ENCODE measurements at regions not wholly inside any gene's neighbourhood (a gene's known extent, or its start where the extent isn't known, plus 50 kb on each side); places are given as distances from the start of the nearest gene placed in this dataset.

DNA sequence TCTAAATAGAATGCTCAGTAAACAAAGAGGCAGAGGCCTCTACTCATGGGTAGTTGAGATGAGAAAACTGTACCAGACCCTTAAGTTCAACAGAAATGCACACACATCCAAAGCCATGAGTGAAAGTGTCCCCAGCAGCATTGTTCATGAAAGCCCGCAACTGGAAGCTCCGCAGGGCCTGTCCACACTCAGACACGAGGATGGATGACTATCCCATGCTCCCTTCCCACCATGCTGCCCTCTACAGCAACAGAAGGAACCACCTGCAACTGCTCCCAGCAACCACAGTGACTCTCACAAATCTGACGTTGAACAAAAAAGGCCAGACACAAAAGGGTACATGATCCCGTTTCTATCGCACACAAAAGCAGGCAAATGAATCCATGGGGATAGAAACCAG lies 76.9 kb upstream of the ANO1 start:
- Histone ChIP-seq H3K9me3 (no peaks in the 10 kb centered on the region), H3K27me3 (no peaks in the 10 kb centered on the region), H3K27ac (no peak overlapping the region), H3K36me3 (no peaks in the 10 kb centered on the region), H3K4me3 (ENCODE audit: low read depth in 1 of 2, low read length in 1 of 2) (no peak overlapping the region), H3K4me1 (ENCODE audit: control insufficient read depth in 1 of 2, insufficient read depth in 1 of 2, low read depth in 1 of 2, low read length in 1 of 2) (no peaks in the 10 kb centered on the region)
- TF ChIP-seq, protein P1, sequence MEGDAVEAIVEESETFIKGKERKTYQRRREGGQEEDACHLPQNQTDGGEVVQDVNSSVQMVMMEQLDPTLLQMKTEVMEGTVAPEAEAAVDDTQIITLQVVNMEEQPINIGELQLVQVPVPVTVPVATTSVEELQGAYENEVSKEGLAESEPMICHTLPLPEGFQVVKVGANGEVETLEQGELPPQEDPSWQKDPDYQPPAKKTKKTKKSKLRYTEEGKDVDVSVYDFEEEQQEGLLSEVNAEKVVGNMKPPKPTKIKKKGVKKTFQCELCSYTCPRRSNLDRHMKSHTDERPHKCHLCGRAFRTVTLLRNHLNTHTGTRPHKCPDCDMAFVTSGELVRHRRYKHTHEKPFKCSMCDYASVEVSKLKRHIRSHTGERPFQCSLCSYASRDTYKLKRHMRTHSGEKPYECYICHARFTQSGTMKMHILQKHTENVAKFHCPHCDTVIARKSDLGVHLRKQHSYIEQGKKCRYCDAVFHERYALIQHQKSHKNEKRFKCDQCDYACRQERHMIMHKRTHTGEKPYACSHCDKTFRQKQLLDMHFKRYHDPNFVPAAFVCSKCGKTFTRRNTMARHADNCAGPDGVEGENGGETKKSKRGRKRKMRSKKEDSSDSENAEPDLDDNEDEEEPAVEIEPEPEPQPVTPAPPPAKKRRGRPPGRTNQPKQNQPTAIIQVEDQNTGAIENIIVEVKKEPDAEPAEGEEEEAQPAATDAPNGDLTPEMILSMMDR (IDR thresholded peaks at IDR 0.05) = no peak

DNA sequence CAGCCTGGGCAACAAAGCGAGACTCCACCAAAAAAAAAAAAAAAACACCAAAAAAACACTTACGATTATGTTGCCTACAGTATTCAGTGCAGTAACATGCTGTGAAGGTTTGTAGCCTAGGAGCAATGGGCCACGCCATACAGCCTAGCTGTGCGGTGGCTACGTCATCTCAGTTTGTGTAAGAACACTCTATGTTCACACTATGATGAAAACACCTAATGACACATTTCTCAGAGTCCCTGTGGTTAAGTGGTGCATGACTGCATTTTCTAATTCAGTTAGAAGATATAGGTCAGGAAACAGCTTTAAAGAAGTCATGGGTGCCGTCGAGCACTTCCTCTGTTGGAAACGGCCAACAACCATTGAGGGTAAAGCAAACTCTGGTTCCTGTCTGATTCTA lies 75.7 kb upstream of the ANO1 start:
- Histone ChIP-seq H3K4me3 (ENCODE audit: low read depth in 1 of 2, low read length in 1 of 2) (no peak overlapping the region), H3K36me3 (no peaks in the 10 kb centered on the region), H3K27me3 (no peaks in the 10 kb centered on the region), H3K4me1 (ENCODE audit: control insufficient read depth in 1 of 2, insufficient read depth in 1 of 2, low read depth in 1 of 2, low read length in 1 of 2) (no peaks in the 10 kb centered on the region), H3K27ac (no peak overlapping the region), H3K9me3 (no peaks in the 10 kb centered on the region)
- TF ChIP-seq, protein P1 (IDR thresholded peaks at IDR 0.05) = no peak

DNA sequence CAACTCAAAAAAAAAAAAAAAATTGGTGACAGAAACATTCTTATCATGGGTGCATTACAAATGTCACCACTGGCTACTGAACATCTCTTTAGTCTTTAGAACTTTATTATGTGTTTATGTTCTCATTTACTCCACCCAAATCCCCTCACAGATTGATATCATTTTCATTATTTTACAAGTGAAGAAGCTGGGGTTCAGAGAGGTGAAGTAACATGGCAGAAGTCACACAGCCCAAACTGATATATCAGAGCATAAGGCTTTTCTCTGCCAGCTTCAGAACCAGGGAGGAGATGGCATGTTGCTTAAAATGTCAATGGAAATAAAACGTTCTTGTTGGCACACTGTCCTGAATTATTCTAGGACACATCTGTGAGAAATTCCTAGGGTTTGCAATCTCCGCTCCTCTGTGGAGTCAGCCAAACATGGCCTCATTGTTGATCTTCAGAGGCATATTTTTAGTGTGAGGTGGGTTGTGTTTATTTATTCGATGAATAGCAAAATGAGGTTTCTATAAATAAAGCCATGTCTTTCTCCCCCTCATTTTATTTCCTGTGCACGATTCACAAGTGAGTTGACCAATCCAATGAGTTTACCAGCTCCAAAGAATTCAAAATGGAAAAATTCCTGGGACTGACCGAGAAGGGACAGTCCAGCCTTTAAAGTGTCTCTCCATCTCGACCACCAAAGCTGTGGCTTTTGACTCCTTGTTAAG lies 72.9 kb upstream of the ANO1 start:
- Histone ChIP-seq H3K4me3 (ENCODE audit: low read depth in 1 of 2, low read length in 1 of 2) (no peak overlapping the region), H3K27ac (no peak overlapping the region), H3K27me3 (no peaks in the 10 kb centered on the region), H3K4me1 (ENCODE audit: control insufficient read depth in 1 of 2, insufficient read depth in 1 of 2, low read depth in 1 of 2, low read length in 1 of 2) (no peaks in the 10 kb centered on the region), H3K9me3 (no peaks in the 10 kb centered on the region), H3K36me3 (no peaks in the 10 kb centered on the region)
- TF ChIP-seq, protein P1 (IDR thresholded peaks at IDR 0.05) = no peak

DNA sequence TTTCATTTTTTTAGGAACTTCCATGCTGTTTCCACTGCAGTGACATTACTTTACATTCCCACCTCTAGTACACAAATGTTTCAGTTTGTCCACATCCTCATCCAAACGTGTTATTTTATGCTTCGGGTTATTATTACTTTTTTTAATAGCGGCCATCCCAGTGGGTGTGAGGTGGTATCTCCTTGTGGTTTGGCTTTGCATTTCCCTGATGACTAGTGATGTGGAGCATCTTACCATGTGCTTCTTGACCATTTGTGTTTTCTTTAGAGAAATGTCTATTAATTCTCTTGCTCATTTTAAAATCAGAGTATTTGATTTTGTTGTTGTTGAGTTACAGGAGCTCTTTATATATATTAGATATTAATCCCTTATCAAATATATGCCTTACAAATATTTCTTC lies 70.3 kb upstream of the ANO1 start:
- TF ChIP-seq, protein P1 (IDR thresholded peaks at IDR 0.05) = no peak
- Histone ChIP-seq H3K4me1 (ENCODE audit: control insufficient read depth in 1 of 2, insufficient read depth in 1 of 2, low read depth in 1 of 2, low read length in 1 of 2) (no peaks in the 10 kb centered on the region), H3K27ac (no peak overlapping the region), H3K36me3 (no peaks in the 10 kb centered on the region), H3K9me3 (no peaks in the 10 kb centered on the region), H3K4me3 (ENCODE audit: low read depth in 1 of 2, low read length in 1 of 2) (no peak overlapping the region), H3K27me3 (peaks cover 4% of the 10 kb centered on the region)

DNA sequence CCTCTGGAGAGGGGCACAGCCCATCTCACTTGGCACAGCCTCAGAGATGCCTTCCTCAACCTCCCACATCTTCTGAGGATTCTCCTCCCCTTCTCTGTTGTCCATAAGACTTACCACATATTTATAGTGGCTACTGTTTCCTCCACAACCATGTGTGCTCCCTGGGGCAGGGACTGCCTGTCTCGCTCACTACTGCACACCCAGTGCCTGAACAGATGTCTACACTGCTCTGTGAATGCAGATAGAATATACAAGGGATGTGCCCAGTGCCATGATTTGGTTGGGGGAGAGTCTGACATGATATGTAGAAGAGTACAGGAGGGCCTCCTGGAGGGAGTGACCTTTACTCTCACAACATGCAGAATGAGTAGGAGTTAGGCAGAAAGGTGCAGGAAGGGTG lies 67.3 kb upstream of the ANO1 start:
- Histone ChIP-seq H3K4me3 (ENCODE audit: low read depth in 1 of 2, low read length in 1 of 2) (no peak overlapping the region), H3K9me3 (no peaks in the 10 kb centered on the region), H3K27me3 (peaks cover 4% of the 10 kb centered on the region), H3K36me3 (no peaks in the 10 kb centered on the region), H3K4me1 (ENCODE audit: control insufficient read depth in 1 of 2, insufficient read depth in 1 of 2, low read depth in 1 of 2, low read length in 1 of 2) (no peaks in the 10 kb centered on the region), H3K27ac (no peak overlapping the region)
- TF ChIP-seq, protein P1 (IDR thresholded peaks at IDR 0.05) = no peak
